ENCODE measurements at regions not wholly inside any gene's neighbourhood (a gene's known extent, or its start where the extent isn't known, plus 50 kb on each side); places are given as distances from the start of the nearest gene placed in this dataset.

DNA sequence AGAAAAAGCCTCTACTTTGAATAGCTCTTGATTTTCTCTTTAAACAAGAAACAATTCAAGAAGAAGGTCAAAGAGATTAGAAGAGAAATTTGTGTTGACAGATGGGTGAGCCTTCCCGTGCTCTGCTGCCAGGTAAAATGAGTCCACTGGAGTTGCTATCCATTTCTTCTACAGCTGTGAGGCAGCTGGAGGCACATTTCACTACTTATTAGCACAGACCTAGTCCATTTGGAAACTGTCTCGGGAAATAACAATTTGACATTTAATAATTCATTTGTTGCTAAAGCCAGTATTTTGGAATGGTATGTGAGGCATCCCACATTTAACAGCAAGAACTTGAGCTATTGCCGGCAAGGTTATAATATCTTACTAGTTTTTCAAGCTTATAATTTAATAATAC lies 396.8 kb upstream of the GRIA3 start:
- H3K27me3 ChIP-seq: no peaks in the 10 kb centered on the region
- H3K9me3 ChIP-seq (ENCODE audit: low read depth): peaks cover 2% of the 10 kb centered on the region
- no peak overlapping the region for H3K4me2 ChIP-seq
- H3K79me2 ChIP-seq: no peaks in the 10 kb centered on the region
- no peaks in the 10 kb centered on the region for H4K20me1 ChIP-seq (ENCODE audit: insufficient read depth, poor library complexity, severe bottlenecking)
- H3K4me1 ChIP-seq (ENCODE audit: insufficient read depth): no peaks in the 10 kb centered on the region
- no peak for TF ChIP-seq EZH2 (IDR thresholded peaks at IDR 0.05; ENCODE audit: borderline replicate concordance)
- TF ChIP-seq CTCF (IDR thresholded peaks at IDR 0.05; ENCODE audit: poor library complexity): no peak
- no peak for TF ChIP-seq EZH2phosphoT487 (IDR thresholded peaks at IDR 0.05; ENCODE audit: low read depth, severe bottlenecking, unreplicated experiment)
- H3K4me3 ChIP-seq: no peak overlapping the region
- H3K36me3 ChIP-seq (replicated peaks; ENCODE audit: insufficient read depth, low read depth): no peaks in the 10 kb centered on the region
- H3K9me2 ChIP-seq (replicated peaks; ENCODE audit: insufficient read depth): no peaks in the 10 kb centered on the region
- no peak overlapping the region for H3K27ac ChIP-seq
- WGBS (ENCODE audit: low lambda C conversion rate, missing lambda C conversion rate): 72% methylated on average over 3 of the region's 3 CpGs
- DNase-seq (ENCODE audit: low spot score): no peak
- H2AFZ ChIP-seq: no peak overlapping the region

GRCh38 chrX:122788216-122788615 lies 395.9 kb upstream of the GRIA3 start:
- Histone ChIP-seq H3K27me3 (no peaks in the 10 kb centered on the region), H3K4me3 (no peak overlapping the region), H3K36me3 (replicated peaks; ENCODE audit: insufficient read depth, low read depth) (no peaks in the 10 kb centered on the region), H3K79me2 (no peaks in the 10 kb centered on the region), H3K9me3 (ENCODE audit: low read depth) (peaks cover 2% of the 10 kb centered on the region), H4K20me1 (ENCODE audit: insufficient read depth, poor library complexity, severe bottlenecking) (no peaks in the 10 kb centered on the region), H3K4me1 (ENCODE audit: insufficient read depth) (no peaks in the 10 kb centered on the region), H3K4me2 (no peak overlapping the region), H2AFZ (no peak overlapping the region), H3K27ac (no peak overlapping the region), H3K9me2 (replicated peaks; ENCODE audit: insufficient read depth) (no peaks in the 10 kb centered on the region)
- 82% methylated on average over 2 of the region's 2 CpGs for WGBS (ENCODE audit: low lambda C conversion rate, missing lambda C conversion rate)
- TF ChIP-seq EZH2 (IDR thresholded peaks at IDR 0.05; ENCODE audit: borderline replicate concordance) (no peak), EZH2phosphoT487 (IDR thresholded peaks at IDR 0.05; ENCODE audit: low read depth, severe bottlenecking, unreplicated experiment) (no peak), CTCF (IDR thresholded peaks at IDR 0.05; ENCODE audit: poor library complexity) (no peak)
- DNase-seq (ENCODE audit: low spot score): no peak

GRCh38 chrX:122790376-122791095 lies 393.5 kb upstream of the GRIA3 start:
- no peak overlapping the region for H3K27ac ChIP-seq
- H4K20me1 ChIP-seq (ENCODE audit: insufficient read depth, poor library complexity, severe bottlenecking): no peaks in the 10 kb centered on the region
- no peaks in the 10 kb centered on the region for H3K9me2 ChIP-seq (replicated peaks; ENCODE audit: insufficient read depth)
- no peaks in the 10 kb centered on the region for H3K4me1 ChIP-seq (ENCODE audit: insufficient read depth)
- H3K36me3 ChIP-seq (replicated peaks; ENCODE audit: insufficient read depth, low read depth): no peaks in the 10 kb centered on the region
- no peak overlapping the region for H2AFZ ChIP-seq
- H3K4me2 ChIP-seq: no peak overlapping the region
- no peak for DNase-seq (ENCODE audit: low spot score)
- H3K27me3 ChIP-seq: no peaks in the 10 kb centered on the region
- H3K9me3 ChIP-seq (ENCODE audit: low read depth): no peaks in the 10 kb centered on the region
- no peak overlapping the region for H3K4me3 ChIP-seq
- WGBS (ENCODE audit: low lambda C conversion rate, missing lambda C conversion rate): 39% methylated on average over 3 of the region's 3 CpGs
- H3K79me2 ChIP-seq: no peaks in the 10 kb centered on the region
- TF ChIP-seq EZH2phosphoT487 (IDR thresholded peaks at IDR 0.05; ENCODE audit: low read depth, severe bottlenecking, unreplicated experiment): no peak
- no peak for TF ChIP-seq CTCF (IDR thresholded peaks at IDR 0.05; ENCODE audit: poor library complexity)
- no peak for TF ChIP-seq EZH2 (IDR thresholded peaks at IDR 0.05; ENCODE audit: borderline replicate concordance)

All from hepatocyte (in vitro differentiated cells).